GM21360 (cell line): ENCODE measurements at regions not wholly inside any gene's neighbourhood (a gene's known extent, or its start where the extent isn't known, plus 50 kb on each side); places are given as distances from the start of the nearest gene placed in this dataset.

Experiments used
- ATAC-seq: cut with Tn5 transposase; IDR thresholded peaks from one replicate; pipeline ENCODE4 v1.9.1; 2021; ENCODE audit warnings: mild to moderate bottlenecking, moderate library complexity; ENCODE audit not compliant: unreplicated experiment

DNA sequence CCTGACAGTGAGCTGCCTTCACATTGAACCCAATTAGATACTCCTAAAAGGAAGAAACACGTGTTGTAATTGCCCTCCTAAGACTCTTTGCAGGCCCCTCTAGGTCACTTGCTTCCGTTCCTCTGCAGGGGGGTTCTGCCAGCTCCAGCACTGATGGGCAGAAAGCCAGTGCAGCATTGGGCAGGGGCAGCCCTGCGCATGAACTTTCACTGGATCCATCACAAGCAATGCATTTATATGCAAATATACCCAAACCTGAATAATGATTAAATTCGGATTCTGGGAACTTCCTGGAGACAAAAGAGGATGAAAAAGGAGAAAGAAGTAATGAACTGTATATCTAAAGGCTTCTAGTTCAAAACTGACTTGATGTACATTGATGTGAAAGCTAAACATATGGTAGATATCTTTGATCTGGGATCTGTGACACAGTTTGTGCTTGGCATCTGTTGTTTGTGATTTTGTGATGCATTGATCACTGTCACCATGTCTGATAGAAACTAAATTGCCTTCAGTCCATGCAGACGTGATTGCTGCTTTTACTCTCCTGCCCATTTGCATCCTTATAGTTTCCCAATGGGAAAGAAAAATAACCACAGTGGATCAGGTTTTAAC, 313.4 kb downstream of the DEPDC1B start:
- ATAC-seq: no peak

DNA sequence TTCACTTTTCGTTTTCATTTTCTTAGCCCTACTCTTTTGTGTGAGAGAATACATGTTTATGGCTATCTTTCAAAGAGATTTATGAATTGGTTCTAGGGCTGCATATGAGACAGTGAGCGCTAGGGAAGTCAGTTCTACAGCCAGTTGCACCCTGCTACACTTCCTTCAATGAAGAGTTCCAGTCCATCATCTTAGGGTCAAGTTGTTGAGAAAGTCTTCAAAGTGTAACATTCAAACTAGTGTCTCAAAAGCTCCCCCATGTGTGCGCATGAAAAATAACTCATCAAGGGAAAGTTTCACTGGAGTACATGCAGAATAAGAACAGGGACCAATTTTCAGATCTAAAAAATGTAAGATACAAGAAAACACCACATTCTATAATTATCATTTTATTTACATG, 317.2 kb downstream of the DEPDC1B start:
- no peak for ATAC-seq

DNA sequence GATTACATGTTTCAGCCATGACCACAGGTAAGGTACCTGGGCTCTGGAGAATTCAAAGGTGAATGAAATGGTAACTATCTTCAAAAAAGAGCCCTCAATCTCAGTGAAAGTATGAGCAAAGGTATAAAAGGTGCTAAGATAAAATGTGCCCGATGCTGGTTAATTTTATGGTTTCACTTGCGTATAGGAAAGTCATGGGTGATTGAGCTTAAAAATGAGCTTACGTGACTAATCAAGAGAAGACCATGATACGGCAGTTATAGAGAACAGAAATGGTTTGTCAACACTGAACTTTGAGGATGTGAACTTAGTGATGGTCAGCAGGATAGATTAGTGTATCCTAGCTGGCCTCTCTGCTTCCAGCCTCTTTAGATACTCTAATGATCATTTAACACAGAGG, 320.1 kb downstream of the DEPDC1B start:
- no peak for ATAC-seq

DNA sequence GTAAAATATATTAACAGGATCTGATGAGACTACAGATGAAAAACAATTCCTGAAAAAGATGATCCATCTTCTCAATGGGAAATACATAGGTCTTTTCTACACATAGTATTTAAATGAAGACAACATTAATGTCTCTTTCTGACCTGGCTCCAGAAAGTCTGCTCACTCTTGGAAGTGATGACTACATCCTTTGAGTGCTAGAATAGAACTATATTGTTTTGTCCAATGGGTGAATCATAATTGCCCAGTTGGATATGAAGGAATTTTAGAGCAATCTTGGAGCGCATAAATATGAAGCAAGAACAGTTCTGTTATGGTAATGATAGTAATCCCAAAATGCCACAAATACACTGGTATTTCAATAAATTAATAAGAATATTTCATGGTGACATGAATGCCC, 322.1 kb downstream of the DEPDC1B start:
- ATAC-seq: no peak

DNA sequence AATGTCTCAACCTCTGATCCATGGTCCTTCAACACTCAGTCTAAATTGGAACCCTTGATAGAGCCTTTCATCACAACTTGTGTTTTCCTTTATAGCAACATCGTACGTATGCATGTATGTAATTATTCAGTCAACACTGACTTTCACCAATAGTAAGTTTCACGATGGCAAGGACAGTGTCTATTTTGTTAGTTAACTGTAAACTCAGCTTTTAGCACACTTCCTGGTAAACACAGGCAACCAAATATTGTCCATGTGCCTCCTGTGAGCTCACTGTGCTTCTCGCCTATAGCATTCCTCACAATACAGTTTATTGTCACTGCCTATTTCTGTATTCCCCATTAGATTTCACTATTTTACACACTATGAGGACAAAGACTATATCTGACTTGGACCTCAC, 323.1 kb downstream of the DEPDC1B start:
- ATAC-seq: no peak

DNA sequence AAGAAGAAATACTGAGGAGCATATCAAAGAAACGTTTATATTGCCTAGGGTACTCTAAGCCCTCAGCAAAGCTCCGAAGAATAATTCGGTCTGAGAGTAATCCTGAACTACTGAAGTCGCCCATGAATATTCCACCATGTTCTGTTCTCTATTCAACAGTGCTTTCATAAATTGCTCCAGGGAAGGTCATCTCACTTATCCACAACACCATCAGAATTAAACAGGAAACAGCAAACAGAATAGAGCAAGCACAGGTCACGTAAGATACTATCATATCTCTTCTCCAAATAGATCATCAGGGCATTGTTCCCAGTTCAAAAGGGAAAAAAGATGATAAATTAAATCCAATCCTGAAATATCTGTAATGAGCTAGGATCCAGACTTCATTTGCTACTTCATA, 325.6 kb downstream of the DEPDC1B start:
- ATAC-seq: no peak

DNA sequence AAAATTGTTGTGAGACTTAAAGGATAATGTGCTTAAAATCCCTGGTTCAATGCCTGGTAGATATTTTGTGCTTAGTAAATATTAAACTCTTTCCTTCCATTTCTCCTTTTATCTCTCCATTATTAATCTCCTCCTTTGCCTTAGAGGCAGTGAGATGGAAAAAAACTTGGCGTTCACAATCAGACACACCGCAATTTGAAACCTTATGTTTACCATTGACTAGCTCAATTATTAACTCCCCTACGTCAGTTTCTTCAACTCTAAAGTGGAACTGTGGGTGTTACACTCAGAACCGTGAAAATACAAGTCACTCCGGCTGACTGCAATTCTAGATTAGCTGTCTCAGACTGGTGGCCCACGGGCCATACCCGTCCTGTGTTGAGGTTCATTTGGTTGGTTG, 327.2 kb downstream of the DEPDC1B start:
- ATAC-seq: no peak

DNA sequence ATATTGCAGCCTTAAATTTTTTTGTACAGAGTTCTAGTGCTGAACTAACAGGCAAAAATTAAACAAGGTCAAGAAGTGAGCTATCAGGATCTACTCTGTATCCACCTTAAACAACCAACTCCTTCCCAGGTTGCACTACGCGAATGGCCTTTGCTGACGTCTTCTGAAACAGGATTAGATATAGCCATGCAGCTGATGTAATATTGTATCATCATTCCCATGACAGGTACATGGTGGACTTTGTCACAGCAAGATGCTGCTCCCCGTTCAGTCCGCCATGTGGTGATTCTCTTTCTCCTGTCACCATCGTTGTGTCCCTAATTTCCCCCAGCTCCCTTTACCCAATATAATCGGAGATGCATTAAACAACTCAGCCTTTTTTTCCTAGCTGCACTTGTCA, 328.9 kb downstream of the DEPDC1B start:
- ATAC-seq: no peak

DNA sequence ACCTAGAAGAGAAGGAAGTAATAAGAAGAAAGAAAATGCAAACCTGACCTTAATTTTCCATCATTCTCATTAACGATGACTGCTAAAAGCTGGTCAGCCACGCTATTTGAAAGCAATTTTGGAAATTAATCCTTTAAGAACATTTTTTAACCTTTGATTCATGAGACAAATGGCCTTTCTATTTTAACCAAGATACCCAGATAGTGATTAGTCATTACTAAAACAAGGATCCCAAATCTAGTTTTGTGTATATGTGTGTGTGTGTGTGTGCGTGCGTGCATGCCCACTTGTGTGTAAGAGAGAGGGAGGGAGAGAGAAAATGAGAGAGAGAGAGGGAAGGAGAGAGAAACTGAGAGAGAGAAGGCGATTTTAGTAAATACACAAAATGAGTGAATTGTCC, 329.5 kb downstream of the DEPDC1B start:
- no peak for ATAC-seq

DNA sequence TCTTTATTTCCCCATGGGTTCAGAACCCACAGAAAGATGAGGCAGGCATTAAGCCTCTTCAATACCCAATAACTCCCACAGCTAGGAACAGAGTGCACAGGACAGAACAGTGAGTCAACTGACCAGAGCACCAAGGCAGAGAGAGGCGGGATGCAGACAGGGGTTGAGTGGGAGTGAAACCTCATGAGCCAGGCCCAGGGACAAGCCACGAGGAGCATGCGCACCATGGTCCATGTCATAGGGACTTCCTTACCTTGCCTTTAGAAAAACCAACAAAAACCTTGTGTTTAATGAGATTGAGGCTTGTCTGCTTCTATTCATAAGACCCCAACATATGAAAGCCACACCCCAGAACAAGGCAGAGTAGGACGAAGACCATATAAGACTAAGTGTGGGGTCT, 330.6 kb downstream of the DEPDC1B start:
- no peak for ATAC-seq

DNA sequence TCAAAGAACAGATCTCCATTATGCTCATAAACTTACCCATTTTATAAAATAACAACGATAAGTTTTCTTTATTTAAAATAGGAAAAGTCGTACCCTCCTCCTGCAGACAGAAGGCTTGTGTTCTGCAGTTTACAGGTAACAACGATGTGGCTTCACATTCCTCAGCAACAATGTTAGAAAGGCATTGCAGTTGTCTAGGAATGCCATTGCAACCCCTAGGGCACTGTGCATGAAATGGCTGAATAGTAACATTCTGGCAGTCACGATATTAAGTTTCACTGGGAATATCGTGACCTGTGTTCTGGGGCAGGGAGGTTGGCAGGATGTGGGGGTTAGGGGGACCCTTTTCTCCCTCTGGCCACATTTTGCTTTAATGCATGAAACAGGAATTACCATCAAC, 331.9 kb downstream of the DEPDC1B start:
- ATAC-seq: no peak

DNA sequence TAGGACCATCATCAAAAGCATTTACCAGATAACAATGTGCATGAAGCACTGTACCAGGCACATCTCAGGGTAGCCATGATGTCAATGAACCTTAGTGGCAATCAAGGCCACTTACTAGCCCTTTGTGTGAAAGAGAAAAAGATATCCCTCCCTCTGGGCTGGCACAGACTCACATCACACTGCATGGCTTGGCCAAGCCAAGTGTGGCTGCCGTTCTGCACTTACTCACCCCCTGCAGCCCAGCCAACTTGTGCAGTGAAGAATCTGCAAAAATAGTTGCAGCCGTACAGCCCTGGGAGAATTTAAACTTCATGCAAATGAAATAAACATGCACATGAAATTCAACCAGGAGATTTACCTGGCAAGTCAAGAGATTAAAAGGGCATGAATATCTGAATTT, 333.5 kb downstream of the DEPDC1B start:
- no peak for ATAC-seq

DNA sequence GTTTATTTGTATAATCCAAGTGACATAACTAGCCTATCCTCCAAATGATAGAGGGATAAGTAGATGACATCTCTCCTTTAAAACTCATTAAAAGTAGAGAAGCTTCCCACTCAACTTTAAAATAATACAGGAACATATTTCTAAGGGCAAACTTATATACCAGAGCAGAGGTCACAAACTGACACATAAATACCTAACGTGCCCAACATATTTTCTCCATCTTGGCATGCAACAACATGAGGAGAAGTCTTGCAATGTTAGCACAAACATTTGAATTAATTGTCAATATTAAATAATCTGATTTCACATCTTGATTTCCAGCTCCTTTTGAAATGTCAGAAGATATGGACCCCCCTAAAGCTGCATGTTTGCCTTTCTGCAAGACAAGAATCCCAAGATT, 335.0 kb downstream of the DEPDC1B start:
- no peak for ATAC-seq

DNA sequence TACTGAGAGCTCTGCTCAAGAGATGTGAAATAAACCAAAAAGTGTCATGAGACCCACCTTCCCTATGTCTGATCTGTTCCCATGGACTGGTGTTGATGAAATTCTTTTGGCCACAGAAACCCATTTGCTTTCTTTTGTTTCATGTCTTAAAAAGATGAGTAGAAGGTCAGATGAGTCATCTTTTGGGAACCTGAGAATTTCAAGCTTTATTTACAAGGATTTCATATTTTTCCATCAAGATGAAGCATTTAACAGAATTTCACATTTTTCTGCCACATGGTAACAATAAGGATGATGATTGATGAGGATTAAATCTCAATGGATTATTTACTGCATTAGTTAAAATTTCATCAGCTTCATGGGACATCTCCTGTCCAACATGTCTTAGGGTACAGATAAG, 337.8 kb downstream of the DEPDC1B start:
- no peak for ATAC-seq

DNA sequence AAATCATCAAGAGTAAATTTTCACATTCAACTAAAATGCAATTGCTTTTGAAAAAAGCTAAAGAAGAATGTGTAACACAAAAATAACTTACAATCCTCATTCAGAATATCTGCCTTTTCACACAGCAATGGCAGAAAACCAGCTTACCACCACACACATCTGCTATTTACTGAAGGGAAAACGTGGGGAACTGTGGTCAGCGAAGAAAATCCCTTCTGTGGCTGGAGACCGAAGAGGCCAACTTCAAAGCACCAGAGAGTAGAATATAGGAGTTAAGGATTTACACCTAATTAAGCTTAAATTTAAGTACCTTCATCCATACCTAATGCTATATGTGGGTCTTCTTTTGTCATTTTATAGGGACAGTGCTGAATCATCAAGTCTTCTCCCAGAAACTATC, 339.6 kb downstream of the DEPDC1B start:
- ATAC-seq: no peak

DNA sequence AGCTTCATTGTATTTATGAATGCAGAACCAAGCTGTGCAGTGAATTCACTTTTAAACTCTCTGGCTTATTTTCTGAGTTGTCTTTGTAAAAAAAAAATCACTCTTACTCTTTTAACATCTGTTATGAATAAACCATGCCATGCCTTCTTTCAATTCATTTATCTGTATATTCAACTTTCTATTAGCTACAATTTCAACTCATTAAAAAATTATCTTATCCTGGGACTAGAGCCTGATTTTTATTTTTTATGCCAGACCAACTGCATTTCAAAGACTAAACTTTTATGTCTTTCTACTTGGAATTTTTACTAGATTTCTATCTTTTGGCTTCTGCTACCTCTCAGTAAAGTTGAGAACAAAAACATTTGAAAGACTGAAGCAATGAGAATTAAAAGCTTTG, 342.7 kb downstream of the DEPDC1B start:
- no peak for ATAC-seq

DNA sequence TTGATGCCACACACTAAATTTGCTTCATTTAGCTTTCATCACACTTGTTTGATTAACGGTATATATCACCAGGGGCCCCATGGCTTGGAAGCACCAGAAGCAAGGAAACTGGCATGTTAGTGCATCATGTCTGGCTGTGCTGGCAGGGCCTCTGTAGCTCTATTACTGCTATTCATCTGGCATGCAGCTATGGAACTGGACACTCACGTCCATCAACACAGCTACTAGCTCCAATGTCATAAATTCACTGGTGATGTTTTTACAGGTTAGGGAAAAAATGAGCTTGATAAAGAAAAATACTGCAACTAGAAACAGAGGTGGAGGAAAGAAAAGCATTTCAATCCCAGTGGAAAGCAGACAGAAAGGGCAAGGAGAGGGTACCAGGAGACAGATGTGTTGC, 343.2 kb downstream of the DEPDC1B start:
- ATAC-seq: no peak

DNA sequence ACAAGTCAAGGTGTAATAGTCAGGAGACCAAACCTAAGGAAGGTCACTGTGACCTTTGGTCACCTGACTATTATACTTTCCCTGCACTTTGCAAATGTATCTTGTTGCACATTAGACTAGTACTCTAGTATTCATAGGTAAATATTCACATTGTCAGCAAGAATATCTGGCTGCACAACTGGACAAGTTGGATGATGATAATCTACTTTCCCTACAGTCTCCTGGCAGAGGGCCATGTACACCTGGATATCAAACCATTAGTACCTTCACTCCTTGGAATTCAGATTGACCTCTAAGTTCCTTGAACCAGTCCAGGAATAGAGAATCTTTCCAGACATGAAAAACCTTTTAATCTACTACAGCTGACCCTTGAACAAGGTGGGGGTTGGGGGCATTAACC, 344.8 kb downstream of the DEPDC1B start:
- no peak for ATAC-seq

DNA sequence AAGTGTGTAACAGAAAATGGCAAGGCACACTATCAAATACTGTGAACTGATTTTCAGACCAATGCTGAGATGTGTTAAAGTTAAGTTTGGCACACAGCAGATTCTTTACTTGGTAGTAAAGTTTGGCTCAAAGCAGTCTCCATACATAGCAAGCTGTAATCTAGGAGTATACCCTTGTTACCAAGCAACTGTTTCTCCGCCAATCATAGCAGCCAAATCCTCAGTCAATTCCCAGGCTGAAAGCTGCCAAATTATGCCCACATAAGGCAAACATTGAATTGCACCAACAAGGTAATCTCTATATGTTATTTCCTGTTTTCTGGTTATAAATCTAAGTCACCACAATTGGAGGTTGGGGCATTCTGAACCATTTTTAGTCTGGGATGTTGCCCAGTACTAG, 345.7 kb downstream of the DEPDC1B start:
- ATAC-seq: no peak

DNA sequence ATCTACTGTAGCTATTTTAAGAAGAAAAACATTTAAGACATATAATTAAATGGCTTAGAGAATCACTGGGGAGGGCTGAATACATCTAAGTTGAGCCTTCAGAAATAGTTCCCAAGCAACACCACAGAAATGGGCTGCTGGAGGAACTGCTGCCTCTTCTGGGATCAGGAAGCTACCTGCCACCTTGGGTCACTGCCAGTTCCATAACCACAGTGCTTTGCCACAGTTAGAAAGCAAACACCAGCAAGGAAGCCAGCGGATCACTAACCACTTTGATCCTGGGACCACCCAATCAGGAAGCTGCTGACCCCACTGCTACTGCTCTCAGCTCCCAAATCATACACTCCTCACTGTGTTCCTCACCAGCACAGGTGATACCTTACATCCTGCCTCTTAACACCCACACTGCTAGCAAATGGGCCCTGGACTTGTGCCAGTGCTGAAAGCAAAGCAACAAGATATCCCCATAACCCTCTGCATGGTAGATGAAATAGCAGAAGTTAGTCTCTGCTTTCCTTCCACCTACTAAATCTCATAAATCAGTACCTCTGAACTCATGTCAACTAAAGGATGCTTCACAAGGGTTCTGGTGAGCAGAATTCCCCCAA, 346.9 kb downstream of the DEPDC1B start:
- no peak for ATAC-seq

DNA sequence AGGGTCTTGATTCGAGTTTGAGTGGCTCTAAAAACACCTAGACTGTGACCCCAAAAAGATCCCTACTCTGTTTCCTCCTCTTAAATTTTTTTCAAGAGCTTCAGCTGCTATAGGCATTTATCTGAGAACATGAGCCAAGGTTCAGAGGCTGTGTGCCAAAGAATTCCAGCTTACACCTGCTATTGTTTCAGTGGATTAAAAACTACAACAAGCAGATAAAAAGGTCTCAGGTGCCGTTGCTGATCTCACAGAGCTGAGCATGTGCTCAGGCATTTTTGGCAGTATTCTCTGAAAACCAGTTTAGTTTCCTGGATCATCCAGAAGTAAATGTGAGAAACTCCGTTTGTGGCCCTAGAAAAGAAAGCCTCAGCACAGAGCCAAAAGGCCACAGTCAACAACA, 349.2 kb downstream of the DEPDC1B start:
- no peak for ATAC-seq

DNA sequence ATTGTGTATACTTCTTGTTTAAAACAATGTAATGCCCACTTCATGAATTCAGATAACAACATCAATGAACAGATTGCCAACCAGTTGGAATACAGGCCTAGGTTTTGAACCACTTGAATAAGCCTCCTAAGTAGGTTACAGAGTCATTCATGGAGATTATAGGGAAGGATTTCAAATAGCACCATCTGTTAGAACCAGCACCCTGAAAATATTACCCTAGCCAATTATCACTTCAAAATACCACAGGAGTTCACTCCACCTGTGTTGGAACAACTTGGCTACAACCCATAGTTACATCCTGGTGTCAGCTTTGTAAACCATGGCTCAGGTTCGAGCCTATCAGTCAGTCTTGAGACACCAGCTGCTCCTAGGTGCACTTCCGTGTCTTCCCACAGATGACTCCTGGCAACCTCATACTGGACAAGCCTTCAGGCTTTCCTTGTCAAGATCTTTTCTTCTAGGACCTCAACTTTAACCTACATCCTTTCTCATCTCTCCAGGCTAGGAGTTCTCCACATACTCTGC, 350.0 kb downstream of the DEPDC1B start:
- ATAC-seq: no peak

DNA sequence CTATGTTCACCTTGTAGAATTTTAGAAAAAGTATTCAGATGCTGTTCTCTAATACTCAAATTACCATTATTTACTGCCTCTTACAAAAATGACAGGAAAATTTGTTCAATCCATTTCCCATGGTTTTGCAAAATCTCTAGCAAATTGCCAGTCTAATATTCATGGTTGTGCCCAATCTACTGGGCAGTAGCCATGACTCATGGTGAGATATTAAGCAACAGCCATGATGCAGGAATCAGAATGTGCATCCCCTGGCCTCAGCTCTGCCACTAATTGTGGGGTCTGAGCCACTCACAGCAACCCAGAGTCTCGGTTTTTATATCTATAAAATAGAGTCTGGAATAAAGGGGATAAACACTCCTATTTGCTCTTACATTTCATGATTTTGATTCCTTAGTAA, 353.6 kb downstream of the DEPDC1B start:
- no peak for ATAC-seq
